ENCODE measurements at regions not wholly inside any gene's neighbourhood (a gene's known extent, or its start where the extent isn't known, plus 50 kb on each side); places are given as distances from the start of the nearest gene placed in this dataset.

GRCh38 chr6:169959136-169960002 is 207.9 kb downstream of the ERMARD start:
- peak; percentile 86 for DNase-seq (ENCODE audit: low spot score)

- DNase-seq (ENCODE audit: low spot score): no peak
Measured at GRCh38 chr6:169958510-169958909, 207.1 kb downstream of the ERMARD start.

GRCh38 chr6:169957351-169957963 is 206.0 kb downstream of the ERMARD start:
- DNase-seq (ENCODE audit: low spot score): peak; percentile 82

GRCh38 chr6:169956580-169956979 is 205.2 kb downstream of the ERMARD start:
- peak; percentile 87 for DNase-seq (ENCODE audit: low spot score)

DNA sequence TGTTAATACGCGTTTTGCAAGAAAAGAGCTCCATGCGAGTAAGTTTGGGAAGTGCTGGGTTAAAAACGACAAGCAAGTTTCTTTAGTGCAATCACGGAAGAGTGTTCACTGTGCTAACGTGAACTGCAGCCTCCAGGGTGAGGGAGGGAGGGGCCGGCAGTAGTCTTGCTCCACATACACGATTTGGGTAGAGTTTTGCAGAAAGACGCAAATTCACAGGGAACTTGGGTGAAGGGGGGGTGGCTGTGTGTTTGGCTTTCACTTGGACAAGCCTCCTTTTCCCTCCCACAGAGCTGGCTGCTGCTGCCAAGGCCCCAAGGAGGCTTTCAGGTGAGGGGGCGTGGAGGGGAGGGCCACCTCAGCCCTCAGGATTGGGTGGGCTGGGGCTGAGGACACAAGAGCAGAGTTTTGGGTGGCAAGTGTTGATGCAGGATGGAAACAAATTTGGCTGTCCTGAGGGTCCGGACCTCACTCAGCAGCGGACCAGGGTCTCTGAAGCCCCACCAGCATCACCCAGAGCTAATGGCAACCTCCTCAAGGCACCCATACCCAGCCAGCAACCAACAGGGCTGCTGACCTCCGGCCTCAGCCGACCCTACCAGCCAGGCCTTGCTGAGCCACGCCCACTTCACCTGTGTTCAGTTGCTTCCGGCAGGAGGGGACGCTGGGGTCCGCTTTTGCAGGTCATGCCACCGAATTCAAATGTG is 204.5 kb downstream of the ERMARD start:
- peak; percentile 87 for DNase-seq (ENCODE audit: low spot score)

DNA sequence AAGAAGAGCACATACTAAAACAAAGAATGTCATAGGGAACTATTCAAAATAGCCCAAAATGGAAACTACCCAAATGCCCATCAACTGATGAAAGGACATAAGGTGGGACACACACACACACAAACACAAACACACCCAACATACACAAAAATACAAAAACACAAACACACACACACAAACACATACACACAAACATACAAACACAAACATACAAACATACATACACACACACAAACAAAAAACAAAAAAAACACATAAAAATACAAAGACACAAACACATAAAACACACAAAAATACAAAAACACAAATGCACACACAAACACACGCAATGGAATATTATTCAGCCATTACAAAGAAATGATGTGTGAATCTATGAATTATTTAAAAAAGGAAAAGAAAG is 203.6 kb downstream of the ERMARD start:
- no peak for DNase-seq (ENCODE audit: low spot score)

DNA sequence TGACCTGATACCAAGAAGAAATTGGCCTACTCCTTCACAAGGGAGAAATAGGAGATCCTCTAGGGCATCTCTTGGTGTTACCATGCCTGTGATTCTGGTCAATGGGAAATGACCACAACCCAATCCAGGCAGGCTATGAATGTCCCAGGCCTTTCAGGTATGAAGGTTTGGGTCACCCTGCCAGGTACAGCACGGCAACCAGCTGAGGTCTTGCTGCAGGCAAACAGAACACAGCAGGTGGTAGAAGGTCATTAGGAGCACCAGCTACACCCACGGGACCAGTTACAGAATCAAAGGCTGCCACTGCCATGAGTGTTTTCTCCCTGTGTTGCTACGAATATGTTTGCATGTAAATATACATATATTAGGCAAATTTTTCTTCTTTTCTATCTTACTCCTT is 202.3 kb downstream of the ERMARD start:
- no peak for DNase-seq (ENCODE audit: low spot score)

GRCh38 chr6:169950558-169950957 is 199.1 kb downstream of the ERMARD start:
- no peak for DNase-seq (ENCODE audit: low spot score)

- no peak for DNase-seq (ENCODE audit: low spot score)
Measured at GRCh38 chr6:169949511-169950097, 198.2 kb downstream of the ERMARD start.

GRCh38 chr6:169946971-169947370 is 195.5 kb downstream of the ERMARD start:
- DNase-seq (ENCODE audit: low spot score): no peak

DNA sequence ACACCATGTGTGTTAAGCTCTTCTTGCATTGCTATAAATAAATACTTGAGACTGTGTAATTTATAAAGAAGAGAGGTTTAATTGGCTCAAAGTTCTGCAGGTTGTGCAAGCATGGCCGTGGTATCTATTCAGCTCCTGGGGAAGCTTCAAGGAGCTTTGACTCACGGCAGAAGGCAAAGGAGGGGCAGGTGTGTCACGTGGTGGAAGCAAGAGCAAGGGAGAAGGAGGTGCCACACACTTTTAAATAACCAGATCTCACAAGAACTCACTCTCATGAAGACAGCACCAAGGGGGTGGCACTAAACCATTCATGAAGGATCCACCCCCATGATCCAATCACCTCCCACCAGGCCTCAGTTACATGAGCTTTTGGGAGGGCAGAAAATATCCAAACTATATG is 193.7 kb downstream of the ERMARD start:
- no peak for DNase-seq (ENCODE audit: low spot score)

DNA sequence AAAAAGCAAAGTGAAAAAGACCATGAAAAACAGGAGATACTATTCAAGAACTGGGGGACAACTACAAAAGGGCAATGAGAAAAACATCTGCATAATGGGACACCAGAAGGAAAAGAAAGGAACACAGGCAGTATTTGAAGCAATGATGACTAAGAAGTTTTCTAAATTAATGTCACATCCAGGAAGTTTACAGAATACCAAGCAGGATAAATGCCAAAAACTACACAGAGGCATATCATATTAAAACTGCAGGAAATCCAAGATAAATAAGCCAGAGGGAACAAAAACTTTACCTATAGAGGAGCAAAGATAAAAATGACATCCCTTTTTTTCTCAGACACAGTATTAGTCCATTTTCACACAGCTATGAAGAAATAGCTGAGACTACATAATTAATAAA is 193.0 kb downstream of the ERMARD start:
- no peak for DNase-seq (ENCODE audit: low spot score)

DNA sequence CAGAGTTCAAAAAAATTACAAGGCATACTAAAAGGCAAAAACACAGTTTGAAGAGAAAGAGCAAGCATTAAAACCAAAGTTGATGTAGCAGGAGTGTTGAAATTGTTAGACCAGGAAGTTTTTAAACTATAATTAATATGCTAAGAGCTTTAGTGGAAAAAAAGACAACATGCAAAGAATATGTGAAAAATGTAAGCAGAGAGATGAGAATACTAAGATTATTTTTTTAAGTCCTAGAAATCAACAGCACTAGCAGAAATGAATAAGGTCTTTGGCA is 192.6 kb downstream of the ERMARD start:
- no peak for DNase-seq (ENCODE audit: low spot score)

DNA sequence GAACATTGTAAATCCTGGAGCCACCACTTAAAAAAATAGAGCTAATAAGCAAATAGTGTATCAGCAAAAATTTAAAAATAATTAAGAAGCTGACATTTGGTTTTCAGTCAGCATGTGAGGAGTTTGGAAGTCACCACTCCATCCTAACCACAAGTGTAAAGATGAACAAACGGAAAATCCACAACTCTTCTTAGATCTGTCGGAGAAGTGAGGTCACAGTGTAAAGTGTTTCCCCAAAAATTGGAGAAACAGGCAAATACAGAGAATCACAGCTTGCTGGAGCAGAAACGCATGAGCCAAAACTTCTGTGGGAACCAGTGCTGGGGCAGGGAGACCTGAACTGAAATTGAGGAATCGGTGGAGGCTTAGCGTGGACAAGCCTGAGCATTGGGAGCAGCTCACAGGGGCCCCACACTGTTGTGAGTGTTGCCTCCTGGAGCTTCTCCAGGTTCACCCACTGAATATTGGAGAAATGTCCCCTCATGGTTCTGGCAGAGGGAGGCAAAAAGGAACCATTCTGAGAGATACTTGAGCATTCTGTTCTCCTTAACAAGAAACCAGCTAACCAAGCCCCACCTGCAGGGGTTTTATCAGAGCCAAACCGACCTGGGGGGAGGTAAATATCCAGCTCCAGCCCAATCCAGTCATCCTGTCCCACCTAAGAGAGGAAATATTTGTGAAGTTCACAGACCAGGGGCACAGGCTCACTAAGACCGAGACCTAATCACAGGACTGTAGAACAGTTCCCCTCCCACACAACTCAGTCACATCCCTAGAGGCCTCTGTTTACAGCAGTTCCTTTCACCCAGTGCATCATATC is 192.0 kb downstream of the ERMARD start:
- DNase-seq (ENCODE audit: low spot score): no peak

GRCh38 chr6:169942173-169942572 is 190.8 kb downstream of the ERMARD start:
- no peak for DNase-seq (ENCODE audit: low spot score)

DNA sequence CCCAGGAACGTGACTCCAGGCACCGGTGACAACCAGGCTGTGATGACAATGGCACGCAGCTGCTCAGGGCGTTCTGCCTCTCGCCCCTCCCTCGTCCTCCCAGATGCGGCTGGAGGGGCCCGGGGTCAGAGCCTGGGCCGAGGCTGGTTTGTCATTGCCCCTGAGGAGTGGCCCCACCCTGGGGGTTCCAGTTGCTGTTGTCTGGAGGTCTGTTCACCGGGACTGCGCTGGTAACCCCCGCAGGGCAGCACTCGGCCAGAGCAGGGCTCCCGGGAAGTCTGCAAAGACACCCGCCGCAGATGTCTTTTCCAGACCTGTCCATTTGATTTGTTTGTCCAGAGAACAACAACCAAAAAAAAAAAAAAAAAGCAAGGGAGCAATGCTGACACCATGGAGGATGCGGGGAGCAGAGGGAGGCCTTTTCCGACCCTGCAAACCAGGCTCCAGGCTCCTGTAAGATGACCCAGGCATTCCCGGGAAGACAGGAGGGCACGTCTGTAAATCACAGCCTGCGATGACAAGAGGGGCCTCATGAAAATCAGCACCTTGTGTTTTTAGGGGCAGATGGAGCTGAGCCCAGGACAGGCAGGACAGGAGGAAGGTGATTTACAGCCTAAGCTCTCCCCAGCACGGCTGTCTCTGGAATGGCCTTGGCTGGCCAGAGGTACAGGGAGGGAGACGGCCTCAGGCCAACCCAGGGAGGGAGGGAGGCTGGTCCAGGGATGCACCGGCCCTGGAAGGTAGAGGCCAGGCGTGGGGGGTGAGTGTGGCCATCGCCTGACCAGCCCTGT is 189.3 kb downstream of the ERMARD start:
- no peak for DNase-seq (ENCODE audit: low spot score)

GRCh38 chr6:169939554-169940164 is 188.2 kb downstream of the ERMARD start:
- no peak for DNase-seq (ENCODE audit: low spot score)

DNA sequence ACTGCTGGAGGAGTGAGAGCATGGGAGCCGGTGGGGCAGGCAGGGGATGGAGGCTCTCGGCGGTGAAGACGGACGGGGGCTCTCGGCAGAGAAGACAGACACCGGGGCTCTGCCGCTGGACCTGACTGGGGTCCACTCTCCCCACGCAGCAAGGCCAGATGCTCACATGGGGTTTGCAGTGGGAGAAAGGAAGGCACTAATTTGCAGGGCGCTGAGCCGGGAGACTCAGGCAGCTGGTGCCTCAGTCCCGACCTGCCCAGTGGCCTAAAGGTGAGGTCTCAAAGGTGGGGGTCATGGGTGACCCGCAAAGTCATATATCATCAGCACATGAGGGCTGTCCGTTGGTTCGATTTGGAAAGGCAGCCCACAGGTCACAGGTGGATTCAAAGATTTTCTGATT is 187.3 kb downstream of the ERMARD start:
- DNase-seq (ENCODE audit: low spot score): no peak

- DNase-seq (ENCODE audit: low spot score): no peak
Measured at GRCh38 chr6:169938262-169938701, 186.9 kb downstream of the ERMARD start.
